SK-N-SH (cell line): ENCODE measurements at regions not wholly inside any gene's neighbourhood (a gene's known extent, or its start where the extent isn't known, plus 50 kb on each side); places are given as distances from the start of the nearest gene placed in this dataset.

Experiments used
- CTCF ChIA-PET: fragments of 300-600, 350-600 bp; formaldehyde crosslinking; extraction: SDS; loops from one replicate; lab custom pipeline; 2021; lab: Yijun Ruan, JAX
- POLR2A ChIA-PET: fragments of 350-600 bp; sonication (Branson Sonifier 250); formaldehyde crosslinking; extraction: SDS; loops from one replicate; lab custom pipeline; 2020; ENCODE audit warnings: antibody characterized with exemption, inconsistent platforms; lab: Yijun Ruan, JAX
- DNase-seq: peaks from one replicate; pipeline ENCODE4 v3.0.0; 2012
- H2AFZ ChIP-seq: fragments of 200-600 bp; sonication (generic); 2 replicates; pipeline ENCODE4 v1.8.1; 2016; ENCODE audit warnings: antibody characterized with exemption, mild to moderate bottlenecking, low read depth
- H3F3A ChIP-seq: fragments of 200-600 bp; sonication (generic); replicated peaks from 2 replicates; pipeline ENCODE3; 2016; ENCODE audit warnings: antibody characterized with exemption, mild to moderate bottlenecking; ENCODE audit not compliant: insufficient read depth
- H3K27ac ChIP-seq, 2 experiments: fragments of 200-500 bp in 1 of 2; fragments of 200-600 bp in 1 of 2; sonication (Bioruptor generic) in 1 of 2; sonication (generic), shearing (Covaris generic) in 1 of 2; 2 replicates each; pipeline versions ENCODE4 v1.5.1 to v1.6.1; 2014 to 2016; ENCODE audit warnings: low read depth in 2 of 2, inconsistent platforms in 1 of 2, low read length in 1 of 2, mild to moderate bottlenecking in 1 of 2, mixed read lengths in 1 of 2
- H3K27me3 ChIP-seq: fragments of 200-600 bp; sonication (generic), shearing (Covaris generic); 2 replicates; pipeline ENCODE4 v1.6.1; 2016; ENCODE audit warnings: mixed run types; ENCODE audit not compliant: insufficient read depth
- H3K36me3 ChIP-seq, 2 experiments: fragments of 200-500 bp in 1 of 2; fragments of 200-600 bp in 1 of 2; sonication (Bioruptor generic) in 1 of 2; sonication (generic) in 1 of 2; replicated peaks in 1 of 2; 2 replicates each; pipeline versions ENCODE3 to v1.5.1; 2014 to 2016; ENCODE audit warnings: low read length in 1 of 2, mild to moderate bottlenecking in 1 of 2; ENCODE audit not compliant: insufficient read depth in 2 of 2, control insufficient read depth in 1 of 2
- H3K4me1 ChIP-seq, 2 experiments: fragments of 200-500 bp in 1 of 2; fragments of 200-600 bp in 1 of 2; sonication (Bioruptor generic) in 1 of 2; sonication (generic), shearing (Covaris generic) in 1 of 2; 2 replicates each; pipeline versions ENCODE4 v1.5.1 to v1.6.1; 2014 to 2016; ENCODE audit warnings: low read depth in 1 of 2, low read length in 1 of 2, mixed run types in 1 of 2; ENCODE audit not compliant: insufficient read depth in 2 of 2, control insufficient read depth in 1 of 2
- H3K4me2 ChIP-seq: fragments of 200-600 bp; sonication (generic), shearing (Covaris generic); 2 replicates; pipeline ENCODE4 v1.6.1; 2017; ENCODE audit warnings: mixed run types
- H3K4me3 ChIP-seq, 2 experiments: fragments of 200-500 bp in 1 of 2; fragments of 200-600 bp in 1 of 2; sonication (Bioruptor generic) in 1 of 2; sonication (generic), shearing (Covaris generic) in 1 of 2; 2 replicates each; pipeline versions ENCODE4 v1.5.1 to v1.8.1; 2014 to 2016; ENCODE audit warnings: low read depth in 2 of 2, inconsistent platforms in 1 of 2, low read length in 1 of 2, mild to moderate bottlenecking in 1 of 2, mixed read lengths in 1 of 2, moderate library complexity in 1 of 2
- H3K79me2 ChIP-seq: fragments of 200-600 bp; sonication (generic); 2 replicates; pipeline ENCODE4 v1.8.1; 2017; ENCODE audit warnings: mild to moderate bottlenecking; ENCODE audit not compliant: insufficient read depth
- H3K9ac ChIP-seq: fragments of 200-600 bp; sonication (generic); 2 replicates; pipeline ENCODE4 v1.6.1; 2017; ENCODE audit warnings: mixed run types
- H3K9me2 ChIP-seq: fragments of 200-600 bp; sonication (generic); 2 replicates; pipeline ENCODE4 v1.6.1; 2017; ENCODE audit warnings: mixed run types
- H3K9me3 ChIP-seq: fragments of 200-600 bp; sonication (generic); 2 replicates; pipeline ENCODE4 v1.6.1; 2017; ENCODE audit warnings: mixed run types, mild to moderate bottlenecking, moderate library complexity
- H4K20me1 ChIP-seq: fragments of 200-600 bp; sonication (generic); 2 replicates; pipeline ENCODE4 v1.6.1; 2017; ENCODE audit warnings: mild to moderate bottlenecking, mixed run types; ENCODE audit not compliant: insufficient read depth
- ELF1 ChIP-seq: IDR thresholded peaks from 2 replicates; pipeline ENCODE4 v1.4.0; 2012
- EP300 ChIP-seq, 2 experiments: IDR thresholded peaks; 2 replicates each; pipeline versions ENCODE4 v1.4.0 to v1.6.1; 2012; ENCODE audit warnings: borderline replicate concordance in 1 of 2, low read depth in 1 of 2, low read length in 1 of 2
- FOSL2 ChIP-seq: IDR thresholded peaks from 2 replicates; pipeline ENCODE4 v1.4.0; 2012; ENCODE audit warnings: low read depth, mild to moderate bottlenecking, moderate library complexity, borderline replicate concordance
- FOXM1 ChIP-seq: IDR thresholded peaks from 2 replicates; pipeline ENCODE4 v1.4.0; 2012; ENCODE audit warnings: low read depth, mild to moderate bottlenecking
- GABPA ChIP-seq: IDR thresholded peaks from 2 replicates; pipeline ENCODE4 v1.4.0; 2012; ENCODE audit warnings: low read depth, mild to moderate bottlenecking
- GATA2 ChIP-seq: sonication (generic); formaldehyde crosslinking; IDR thresholded peaks from 2 replicates; pipeline ENCODE4 v1.5.0; 2020; ENCODE audit warnings: mild to moderate bottlenecking, missing genetic modification reagents
- JUND ChIP-seq: IDR thresholded peaks from 2 replicates; pipeline ENCODE4 v1.4.0; 2012
- MEF2A ChIP-seq: IDR thresholded peaks from 2 replicates; pipeline ENCODE4 v1.4.0; 2012; ENCODE audit warnings: low read depth, borderline replicate concordance
- NFIC ChIP-seq: IDR thresholded peaks from 2 replicates; pipeline ENCODE4 v1.4.0; 2012; ENCODE audit warnings: borderline replicate concordance
- POLR2AphosphoS5 ChIP-seq: IDR thresholded peaks from 2 replicates; pipeline ENCODE4 v1.6.1; 2012; ENCODE audit warnings: low read depth, low read length
- RAD21 ChIP-seq: IDR thresholded peaks from 2 replicates; pipeline ENCODE4 v1.6.1; 2012; ENCODE audit warnings: mild to moderate bottlenecking, low read length
- RFX5 ChIP-seq: IDR thresholded peaks from 2 replicates; pipeline ENCODE4 v1.6.1; 2012; ENCODE audit warnings: mild to moderate bottlenecking, improper control_type of control experiment, low read length
- RXRA ChIP-seq: IDR thresholded peaks from 2 replicates; pipeline ENCODE4 v1.4.0; 2012; ENCODE audit warnings: low read depth, mild to moderate bottlenecking, borderline replicate concordance
- SMC3 ChIP-seq: IDR thresholded peaks from 2 replicates; pipeline ENCODE4 v1.6.1; 2012; ENCODE audit warnings: low read depth, low read length, improper control_type of control experiment
- TAF1 ChIP-seq: IDR thresholded peaks from 2 replicates; pipeline ENCODE4 v1.6.1; 2012; ENCODE audit warnings: low read depth, mild to moderate bottlenecking, low read length, moderate library complexity, borderline replicate concordance
- TCF12 ChIP-seq: IDR thresholded peaks from 2 replicates; pipeline ENCODE4 v1.4.0; 2012
- TEAD4 ChIP-seq: IDR thresholded peaks from 2 replicates; pipeline ENCODE4 v1.4.0; 2012; ENCODE audit warnings: mild to moderate bottlenecking, borderline replicate concordance; ENCODE audit not compliant: insufficient read depth
- WGBS: methylation state at CpG from one replicate; pipeline ENCODE4 v1.1.6; 2017; ENCODE audit warnings: low lambda C conversion rate; 5-methylcytosine and 5-hydroxymethylcytosine counted together
- TF ChIP-seq, protein P1 (sequence below): IDR thresholded peaks from 2 replicates; pipeline ENCODE4; 2012
- TF ChIP-seq, protein P2 (sequence below): fragments of 150-350 bp; IDR thresholded peaks from 2 replicates; pipeline ENCODE4 v1.6.1; 2016; ENCODE audit warnings: mild to moderate bottlenecking, low read depth, low read length

- 7% methylated on average over 5 of the region's 6 CpGs for WGBS
- Histone ChIP-seq H3K27ac (no peak overlapping the region), H3K79me2 (no peaks in the 10 kb centered on the region), H3K4me2 (no peak overlapping the region), H3F3A (no peaks in the 10 kb centered on the region), H3K4me1 (peaks cover 0 to 8% of the 10 kb centered on the region in 2 experiments; a peak in 1 of 4 replicates), H3K9me3 (no peaks in the 10 kb centered on the region), H2AFZ (no peak overlapping the region), H3K9me2 (no peaks in the 10 kb centered on the region), H4K20me1 (no peaks in the 10 kb centered on the region), H3K4me3 (no peak overlapping the region), H3K36me3 (no peaks in the 10 kb centered on the region), H3K27me3 (no peaks in the 10 kb centered on the region), H3K9ac (no peak overlapping the region)
- ChIA-PET CTCF (interaction anchor here (0.7 to 2.3 kb wide), 20 partner anchors 9 to 1188 kb away, joined by 3 to 11 read pairs (median 4); no protein-coding TSS in a partner anchor), POLR2A (no interaction called here)
- TF ChIP-seq RAD21, result peak; percentile 90
- peak; percentile 76; the same call in 1 of the 2 replicates for TF ChIP-seq SMC3
- TF ChIP-seq TAF1, result no peak
- no peak for TF ChIP-seq JUND
- TF ChIP-seq RFX5, result no peak
- TF ChIP-seq MEF2A, result no peak
- DNase-seq, result peak; percentile 72
These were observed 550.6 kb downstream of the GLRX3 start for GRCh38 chr10:130686689-130687300.

- CTCF ChIA-PET, result interaction anchor here (0.9 to 2.2 kb wide), 3 partner anchors 9 to 12 kb away, joined by 3 to 9 read pairs (median 4); no protein-coding TSS in a partner anchor
These were observed 551.4 kb downstream of the GLRX3 start for GRCh38 chr10:130687566-130687965.

More at GRCh38 chr10:130687566-130687965, 551.4 kb downstream of the GLRX3 start:
- no peaks in the 10 kb centered on the region for H3K36me3 ChIP-seq
- H3K9me2 ChIP-seq, result no peaks in the 10 kb centered on the region
- no peak overlapping the region for H2AFZ ChIP-seq
- WGBS, result 32% methylated on average over 5 of the region's 5 CpGs
- H4K20me1 ChIP-seq, result no peaks in the 10 kb centered on the region
- DNase-seq, result no peak
- no peak overlapping the region for H3K9ac ChIP-seq
- no peaks in the 10 kb centered on the region for H3K27me3 ChIP-seq
- peaks cover 0 to 8% of the 10 kb centered on the region in 2 experiments; a peak in 1 of 4 replicates for H3K4me1 ChIP-seq
- POLR2A ChIA-PET, result no interaction called here
- H3K79me2 ChIP-seq, result no peaks in the 10 kb centered on the region
- H3K9me3 ChIP-seq, result no peaks in the 10 kb centered on the region
- no peaks in the 10 kb centered on the region for H3F3A ChIP-seq
- H3K4me2 ChIP-seq, result no peak overlapping the region
- TF ChIP-seq TEAD4 (no peak), JUND (no peak), RXRA (no peak), RAD21 (no peak), ELF1 (no peak), FOSL2 (no peak), NFIC (no peak), FOXM1 (no peak), GATA2 (CRISPR knock-in tag) (no peak), TCF12 (no peak), GABPA (no peak), EP300 (IDR thresholded peaks at IDR 0.05; ENCODE audit: borderline replicate concordance in 1 of 2, low read depth in 1 of 2, low read length in 1 of 2) (no peak), POLR2AphosphoS5 (no peak)
- TF ChIP-seq, protein P1, sequence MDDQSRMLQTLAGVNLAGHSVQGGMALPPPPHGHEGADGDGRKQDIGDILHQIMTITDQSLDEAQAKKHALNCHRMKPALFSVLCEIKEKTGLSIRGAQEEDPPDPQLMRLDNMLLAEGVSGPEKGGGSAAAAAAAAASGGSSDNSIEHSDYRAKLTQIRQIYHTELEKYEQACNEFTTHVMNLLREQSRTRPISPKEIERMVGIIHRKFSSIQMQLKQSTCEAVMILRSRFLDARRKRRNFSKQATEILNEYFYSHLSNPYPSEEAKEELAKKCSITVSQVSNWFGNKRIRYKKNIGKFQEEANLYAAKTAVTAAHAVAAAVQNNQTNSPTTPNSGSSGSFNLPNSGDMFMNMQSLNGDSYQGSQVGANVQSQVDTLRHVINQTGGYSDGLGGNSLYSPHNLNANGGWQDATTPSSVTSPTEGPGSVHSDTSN, result no peak
- TF ChIP-seq, protein P2, sequence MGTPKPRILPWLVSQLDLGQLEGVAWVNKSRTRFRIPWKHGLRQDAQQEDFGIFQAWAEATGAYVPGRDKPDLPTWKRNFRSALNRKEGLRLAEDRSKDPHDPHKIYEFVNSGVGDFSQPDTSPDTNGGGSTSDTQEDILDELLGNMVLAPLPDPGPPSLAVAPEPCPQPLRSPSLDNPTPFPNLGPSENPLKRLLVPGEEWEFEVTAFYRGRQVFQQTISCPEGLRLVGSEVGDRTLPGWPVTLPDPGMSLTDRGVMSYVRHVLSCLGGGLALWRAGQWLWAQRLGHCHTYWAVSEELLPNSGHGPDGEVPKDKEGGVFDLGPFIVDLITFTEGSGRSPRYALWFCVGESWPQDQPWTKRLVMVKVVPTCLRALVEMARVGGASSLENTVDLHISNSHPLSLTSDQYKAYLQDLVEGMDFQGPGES, result no peak
- H3K27ac ChIP-seq, result no peak overlapping the region
- no peak overlapping the region for H3K4me3 ChIP-seq
